WTC11 (cell line): ENCODE measurements at regions not wholly inside any gene's neighbourhood (a gene's known extent, or its start where the extent isn't known, plus 50 kb on each side); places are given as distances from the start of the nearest gene placed in this dataset.

ENCODE experiments used
- GABPB1 ChIP-seq: sonication (generic); formaldehyde crosslinking; IDR thresholded peaks from 2 replicates; pipeline ENCODE4 v1.8.1; 2023; ENCODE audit warnings: mild to moderate bottlenecking, missing genetic modification reagents
- TF ChIP-seq, protein P1 (sequence below): sonication (generic); formaldehyde crosslinking; IDR thresholded peaks from 2 replicates; pipeline ENCODE4 v1.8.1; 2023; ENCODE audit warnings: mild to moderate bottlenecking, missing genetic modification reagents

DNA sequence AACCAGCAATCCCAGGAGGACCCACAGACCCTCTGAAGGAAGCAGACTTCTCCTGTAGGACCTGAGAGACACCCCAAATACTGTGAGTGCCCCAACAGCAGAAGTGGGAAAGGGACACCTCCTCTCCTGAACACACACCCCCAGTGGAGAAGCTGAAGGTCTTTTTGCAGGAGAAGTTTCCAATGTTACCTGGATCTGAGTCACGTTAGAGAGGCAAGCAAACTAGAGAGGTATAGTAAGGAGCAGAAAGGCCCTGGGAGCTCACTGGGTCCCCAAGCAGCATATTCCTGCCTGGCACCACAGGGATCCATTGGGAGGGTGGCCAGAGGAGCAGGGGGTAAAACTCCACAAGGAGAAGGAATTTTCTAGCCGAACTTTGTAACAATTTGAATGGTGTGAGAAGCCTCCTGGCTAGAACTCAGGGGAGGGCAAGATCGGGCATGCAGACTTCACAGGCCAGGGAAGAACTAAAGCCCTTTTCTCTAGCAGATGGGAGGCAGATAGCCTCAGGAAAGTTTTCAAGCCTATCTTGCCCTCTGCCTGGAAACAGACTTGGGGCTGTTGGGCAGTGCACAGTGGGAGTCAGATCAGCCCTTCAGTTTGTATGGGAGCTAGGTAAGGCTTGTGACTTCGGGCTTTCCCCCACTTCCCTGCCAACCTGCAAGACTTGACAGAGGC is 68.2 kb upstream of the SSTR4 start:
- no peak for TF ChIP-seq GABPB1 (CRISPR knock-in tag)
- TF ChIP-seq, protein P1, sequence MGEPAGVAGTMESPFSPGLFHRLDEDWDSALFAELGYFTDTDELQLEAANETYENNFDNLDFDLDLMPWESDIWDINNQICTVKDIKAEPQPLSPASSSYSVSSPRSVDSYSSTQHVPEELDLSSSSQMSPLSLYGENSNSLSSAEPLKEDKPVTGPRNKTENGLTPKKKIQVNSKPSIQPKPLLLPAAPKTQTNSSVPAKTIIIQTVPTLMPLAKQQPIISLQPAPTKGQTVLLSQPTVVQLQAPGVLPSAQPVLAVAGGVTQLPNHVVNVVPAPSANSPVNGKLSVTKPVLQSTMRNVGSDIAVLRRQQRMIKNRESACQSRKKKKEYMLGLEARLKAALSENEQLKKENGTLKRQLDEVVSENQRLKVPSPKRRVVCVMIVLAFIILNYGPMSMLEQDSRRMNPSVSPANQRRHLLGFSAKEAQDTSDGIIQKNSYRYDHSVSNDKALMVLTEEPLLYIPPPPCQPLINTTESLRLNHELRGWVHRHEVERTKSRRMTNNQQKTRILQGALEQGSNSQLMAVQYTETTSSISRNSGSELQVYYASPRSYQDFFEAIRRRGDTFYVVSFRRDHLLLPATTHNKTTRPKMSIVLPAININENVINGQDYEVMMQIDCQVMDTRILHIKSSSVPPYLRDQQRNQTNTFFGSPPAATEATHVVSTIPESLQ (CRISPR knock-in tag): no peak
